Stimulated activated memory B cell treated with anti-CD40 and anti-IgM and Interleukin-4, amounts not matched to agents 10 μg/mL and 1 μg/mL and 100 μg/mL, for 72 hours (primary cell): ENCODE measurements at regions not wholly inside any gene's neighbourhood (a gene's known extent, or its start where the extent isn't known, plus 50 kb on each side); places are given as distances from the start of the nearest gene placed in this dataset.

Experiments
- ATAC-seq: fragments of 150-1000 bp; cut with Tn5 transposase; 2 replicates; pipeline ENCODE4 v1.10.0; 2021
- H3K27ac Mint-ChIP-seq: one replicate; pipeline ENCODE4 v1.8.0; 2022; ENCODE audit warnings: mild to moderate bottlenecking, mixed read lengths
- H3K27me3 Mint-ChIP-seq: one replicate; pipeline ENCODE4 v1.8.0; 2022; ENCODE audit warnings: mixed read lengths
- H3K36me3 Mint-ChIP-seq: one replicate; pipeline ENCODE4 v1.8.0; 2022; ENCODE audit warnings: mixed read lengths
- H3K4me1 Mint-ChIP-seq: one replicate; pipeline ENCODE4 v1.8.0; 2022; ENCODE audit warnings: mixed read lengths
- H3K4me3 Mint-ChIP-seq: one replicate; pipeline ENCODE4 v1.8.0; 2022; ENCODE audit warnings: mild to moderate bottlenecking, moderate library complexity, mixed read lengths
- H3K9me3 Mint-ChIP-seq: one replicate; pipeline ENCODE4 v1.8.0; 2022; ENCODE audit warnings: mixed read lengths

DNA sequence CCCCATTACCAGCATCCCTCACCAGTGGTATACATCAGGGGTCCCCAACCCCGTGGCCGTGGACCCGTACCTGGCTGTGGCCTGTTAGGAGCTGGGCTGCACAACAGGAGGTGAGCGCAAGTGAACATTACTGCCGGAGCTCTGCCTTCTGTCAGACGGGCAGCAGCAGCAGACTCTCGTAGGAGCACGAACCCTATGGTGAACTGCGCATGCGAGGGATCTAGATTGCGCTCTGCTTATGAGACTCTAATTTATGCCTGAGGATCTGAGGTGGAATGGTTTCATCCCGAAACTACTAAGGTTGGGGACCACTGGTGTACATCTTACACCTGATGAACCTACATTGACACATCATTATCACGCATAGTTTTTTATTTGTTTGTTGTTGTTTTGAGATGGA is 52.8 kb upstream of the DHX15 start:
- H3K9me3 Mint-ChIP-seq, result no peaks in the 10 kb centered on the region
- no peak overlapping the region for H3K27ac Mint-ChIP-seq
- H3K36me3 Mint-ChIP-seq, result no peaks in the 10 kb centered on the region
- H3K4me3 Mint-ChIP-seq, result no peak overlapping the region
- H3K27me3 Mint-ChIP-seq, result peaks cover 20% of the 10 kb centered on the region
- H3K4me1 Mint-ChIP-seq, result no peaks in the 10 kb centered on the region
- no peak for ATAC-seq

DNA sequence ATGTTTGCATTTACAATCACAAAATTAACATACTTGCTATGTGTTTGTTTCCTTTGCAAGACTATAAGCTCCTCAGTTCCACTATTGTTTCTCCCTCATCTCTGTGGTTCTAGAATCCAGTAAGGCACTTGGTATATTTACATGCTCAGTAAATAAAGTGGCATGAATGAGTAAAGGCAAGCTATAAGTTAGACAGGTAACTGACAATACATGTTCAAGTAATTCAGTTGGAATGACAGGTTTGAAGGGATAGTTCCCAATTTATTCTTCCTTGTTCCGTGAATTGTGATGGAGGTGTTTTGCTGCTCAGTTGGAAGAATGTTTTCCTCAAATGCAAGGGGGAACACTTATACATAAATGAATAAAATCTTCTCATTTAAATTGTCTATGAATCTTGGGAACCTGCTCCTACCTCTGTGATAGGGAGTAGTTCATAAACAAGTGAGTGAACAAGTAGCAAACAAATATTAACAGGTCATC is 54.1 kb upstream of the DHX15 start:
- peaks cover 13% of the 10 kb centered on the region for H3K27me3 Mint-ChIP-seq
- no peak overlapping the region for H3K4me3 Mint-ChIP-seq
- H3K36me3 Mint-ChIP-seq, result no peaks in the 10 kb centered on the region
- H3K4me1 Mint-ChIP-seq, result no peaks in the 10 kb centered on the region
- ATAC-seq, result no peak
- no peaks in the 10 kb centered on the region for H3K9me3 Mint-ChIP-seq
- H3K27ac Mint-ChIP-seq, result no peak overlapping the region

DNA sequence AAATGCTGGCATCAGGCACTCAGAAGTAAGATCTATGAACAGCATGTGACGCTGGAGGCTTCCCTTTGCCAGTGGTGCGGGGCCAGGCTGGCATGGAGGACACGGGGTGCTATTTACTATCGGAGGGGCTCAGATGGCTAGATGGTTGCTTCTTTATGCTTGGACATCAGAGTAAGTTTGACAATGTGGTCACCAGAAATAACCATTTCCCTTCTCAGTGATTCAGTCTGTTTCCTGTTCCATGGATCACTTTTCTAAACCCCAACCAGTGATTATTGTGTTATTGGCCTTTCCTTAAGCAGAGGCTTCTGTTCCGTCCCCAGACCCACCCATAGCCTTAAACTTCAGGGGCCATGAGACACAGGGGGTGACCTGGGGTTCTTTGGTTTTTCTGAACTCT is 55.4 kb upstream of the DHX15 start:
- H3K4me1 Mint-ChIP-seq, result no peaks in the 10 kb centered on the region
- H3K27me3 Mint-ChIP-seq, result peaks cover 24% of the 10 kb centered on the region
- H3K9me3 Mint-ChIP-seq, result no peaks in the 10 kb centered on the region
- ATAC-seq, result no peak
- no peak overlapping the region for H3K4me3 Mint-ChIP-seq
- no peak overlapping the region for H3K27ac Mint-ChIP-seq
- H3K36me3 Mint-ChIP-seq, result no peaks in the 10 kb centered on the region

DNA sequence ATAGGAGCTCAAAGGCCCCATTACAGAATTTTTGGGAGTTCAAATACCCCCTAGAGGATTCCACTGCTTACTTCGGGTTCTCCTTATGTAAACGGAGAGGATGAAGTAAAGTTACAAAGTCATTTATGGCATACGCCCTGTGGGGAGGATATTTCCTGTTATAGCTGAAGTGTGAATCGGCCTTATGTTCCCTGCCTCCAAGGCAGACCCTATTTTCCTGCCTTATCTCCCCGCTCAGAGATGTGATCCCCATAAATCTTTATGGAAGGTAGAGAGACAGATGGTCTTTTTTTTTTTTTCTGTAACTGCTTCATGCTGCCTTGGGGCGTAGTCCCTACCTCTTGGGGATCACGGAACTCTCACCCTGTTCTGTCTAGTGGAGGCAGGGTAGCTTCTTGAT is 56.0 kb upstream of the DHX15 start:
- H3K4me1 Mint-ChIP-seq, result no peaks in the 10 kb centered on the region
- peaks cover 28% of the 10 kb centered on the region for H3K27me3 Mint-ChIP-seq
- no peak overlapping the region for H3K4me3 Mint-ChIP-seq
- no peak overlapping the region for H3K27ac Mint-ChIP-seq
- no peak for ATAC-seq
- no peaks in the 10 kb centered on the region for H3K9me3 Mint-ChIP-seq
- H3K36me3 Mint-ChIP-seq, result no peaks in the 10 kb centered on the region

DNA sequence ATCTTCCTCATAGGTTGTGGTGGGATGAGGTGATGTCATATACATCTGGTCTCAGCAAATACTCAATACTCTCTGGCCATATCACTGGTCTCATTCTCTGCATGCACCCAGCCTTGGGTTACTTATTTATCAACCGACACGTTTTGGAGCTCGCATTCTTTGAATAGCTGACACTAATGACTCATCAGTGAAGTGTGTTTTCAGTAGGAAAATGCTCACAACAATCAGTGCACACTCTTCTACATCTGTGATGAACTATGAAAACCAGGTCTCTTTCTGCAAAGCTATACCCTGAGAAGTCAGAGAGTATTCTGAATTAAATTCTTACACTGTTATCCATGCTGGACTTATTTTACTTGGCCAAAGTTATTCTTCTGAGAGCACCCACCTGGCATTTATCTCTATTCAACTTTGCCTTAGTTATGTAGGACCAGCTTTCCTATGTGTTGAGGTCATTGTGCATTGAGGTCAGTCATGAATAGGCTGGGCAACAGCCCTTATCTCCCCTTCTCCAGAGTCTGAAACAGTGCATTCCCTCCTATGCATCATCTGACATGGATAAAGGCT is 58.7 kb upstream of the DHX15 start:
- H3K4me1 Mint-ChIP-seq, result no peaks in the 10 kb centered on the region
- no peak for ATAC-seq
- H3K27ac Mint-ChIP-seq, result no peak overlapping the region
- H3K36me3 Mint-ChIP-seq, result no peaks in the 10 kb centered on the region
- no peaks in the 10 kb centered on the region for H3K9me3 Mint-ChIP-seq
- no peak overlapping the region for H3K4me3 Mint-ChIP-seq
- peaks cover 28% of the 10 kb centered on the region for H3K27me3 Mint-ChIP-seq

DNA sequence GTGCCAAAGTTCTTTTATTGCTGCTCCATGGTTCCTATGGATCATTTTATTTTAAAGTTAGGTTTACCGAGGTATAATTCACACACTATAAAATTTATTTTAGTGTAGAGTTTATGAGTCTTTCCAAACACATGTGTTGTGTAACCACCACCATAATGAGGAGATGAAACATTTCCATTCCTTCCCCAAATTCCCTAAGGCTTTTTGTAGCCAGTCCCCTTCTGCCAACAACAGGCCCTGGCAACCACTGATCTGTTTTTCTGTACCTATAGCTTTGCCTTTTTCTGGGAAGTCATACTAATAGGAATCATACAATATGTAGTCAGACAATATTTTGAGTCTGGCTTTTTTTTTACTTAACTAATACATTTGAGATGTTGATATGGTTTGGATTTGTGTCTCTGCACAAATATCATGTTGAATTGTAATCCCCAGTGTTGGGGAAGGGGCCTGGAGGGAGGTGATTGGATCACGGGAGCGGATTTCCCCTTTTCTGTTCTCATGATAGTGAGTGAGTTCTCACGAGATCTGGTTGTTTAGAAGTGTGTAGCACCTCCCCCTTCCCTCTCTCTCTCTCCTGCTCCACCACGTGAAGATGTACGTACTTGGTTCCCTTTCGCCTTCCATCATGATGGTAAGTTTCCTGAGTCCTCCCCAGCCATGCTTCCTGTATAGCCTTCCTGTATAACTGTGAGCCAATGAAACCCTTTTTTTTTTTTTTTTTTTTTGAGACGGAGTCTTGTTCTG is 59.6 kb upstream of the DHX15 start:
- Mint-ChIP-seq H3K27me3 (peaks cover 28% of the 10 kb centered on the region), H3K4me1 (no peaks in the 10 kb centered on the region), H3K9me3 (no peaks in the 10 kb centered on the region), H3K27ac (no peak overlapping the region), H3K4me3 (no peak overlapping the region), H3K36me3 (no peaks in the 10 kb centered on the region)
- ATAC-seq, result no peak

DNA sequence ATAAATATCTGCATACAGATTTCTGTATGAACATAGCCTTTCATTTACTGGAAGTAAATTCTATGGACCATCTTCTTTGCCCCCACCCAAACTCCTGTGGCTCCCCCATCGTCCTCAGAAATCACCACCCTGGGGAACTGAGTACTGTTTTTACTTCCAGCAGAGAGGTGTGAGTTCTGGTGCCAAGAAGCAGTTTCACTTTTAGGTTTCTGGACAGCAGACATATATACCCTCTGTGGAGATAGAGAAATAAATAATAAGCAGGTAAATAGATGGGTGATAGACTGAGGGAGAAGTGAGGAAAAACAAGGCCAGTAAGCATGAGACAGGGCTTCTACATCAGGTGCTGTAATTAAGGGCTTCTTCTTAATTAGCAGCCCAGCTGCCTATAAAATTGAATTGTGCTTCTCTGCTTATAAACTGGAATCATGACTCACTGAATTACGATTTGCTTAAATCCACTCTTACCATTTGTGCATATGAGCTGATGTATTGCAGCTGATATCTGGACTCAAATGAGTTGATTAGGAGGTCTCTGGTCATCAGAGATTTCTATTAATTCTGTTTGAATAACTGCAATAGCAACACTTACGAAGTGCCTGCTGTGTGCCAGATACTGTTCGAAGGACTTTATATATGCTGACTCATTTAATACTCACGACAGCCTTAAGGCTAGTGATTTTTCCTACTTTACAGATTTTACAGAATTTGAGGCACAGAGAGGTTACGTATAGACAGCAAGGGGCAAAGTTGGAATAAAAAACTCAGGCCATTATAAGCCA is 60.8 kb upstream of the DHX15 start:
- no peaks in the 10 kb centered on the region for H3K4me1 Mint-ChIP-seq
- no peaks in the 10 kb centered on the region for H3K36me3 Mint-ChIP-seq
- H3K4me3 Mint-ChIP-seq, result no peak overlapping the region
- no peak overlapping the region for H3K27ac Mint-ChIP-seq
- H3K9me3 Mint-ChIP-seq, result no peaks in the 10 kb centered on the region
- peaks cover 24% of the 10 kb centered on the region for H3K27me3 Mint-ChIP-seq
- ATAC-seq, result no peak

- H3K27ac Mint-ChIP-seq, result no peak overlapping the region
- no peaks in the 10 kb centered on the region for H3K4me1 Mint-ChIP-seq
- no peak overlapping the region for H3K4me3 Mint-ChIP-seq
- ATAC-seq, result no peak
- H3K36me3 Mint-ChIP-seq, result no peaks in the 10 kb centered on the region
- H3K27me3 Mint-ChIP-seq, result peaks cover 25% of the 10 kb centered on the region
- H3K9me3 Mint-ChIP-seq, result no peaks in the 10 kb centered on the region
Observed at GRCh38 chr4:24645765-24646550, 61.6 kb upstream of the DHX15 start.

DNA sequence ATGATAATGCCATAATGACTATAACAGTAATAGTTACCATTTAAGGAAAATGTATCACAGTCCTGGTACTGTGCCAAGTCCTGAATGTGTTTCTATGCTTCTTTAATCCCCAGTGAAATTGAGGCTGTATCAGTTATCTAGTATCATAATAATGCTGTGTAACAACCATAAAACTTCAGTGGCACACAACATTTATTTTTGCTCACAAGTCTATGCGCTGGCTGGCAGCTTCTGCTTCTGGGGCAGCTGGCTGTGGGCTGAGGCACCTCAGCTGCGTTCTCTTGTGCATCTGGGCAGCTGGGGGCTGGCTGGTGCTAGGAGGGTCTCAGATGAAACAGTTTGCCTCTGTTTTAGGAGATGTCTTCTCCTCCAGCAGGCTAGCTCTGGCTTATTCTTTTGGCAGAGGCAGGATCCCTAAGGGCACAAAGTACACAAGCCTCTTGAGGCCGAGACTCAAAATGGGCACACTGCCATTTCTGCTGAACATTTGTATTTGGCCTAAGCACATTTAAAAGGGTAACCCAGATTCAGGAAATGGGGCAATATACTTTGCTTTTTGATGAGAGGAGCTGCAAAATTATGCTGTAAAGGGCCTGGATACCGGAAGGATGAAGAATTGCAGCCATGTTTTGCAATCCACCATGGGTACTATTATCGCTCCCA is 62.6 kb upstream of the DHX15 start:
- no peaks in the 10 kb centered on the region for H3K9me3 Mint-ChIP-seq
- H3K4me1 Mint-ChIP-seq, result no peaks in the 10 kb centered on the region
- H3K4me3 Mint-ChIP-seq, result no peak overlapping the region
- no peaks in the 10 kb centered on the region for H3K36me3 Mint-ChIP-seq
- no peak for ATAC-seq
- H3K27ac Mint-ChIP-seq, result no peak overlapping the region
- peaks cover 35% of the 10 kb centered on the region for H3K27me3 Mint-ChIP-seq

DNA sequence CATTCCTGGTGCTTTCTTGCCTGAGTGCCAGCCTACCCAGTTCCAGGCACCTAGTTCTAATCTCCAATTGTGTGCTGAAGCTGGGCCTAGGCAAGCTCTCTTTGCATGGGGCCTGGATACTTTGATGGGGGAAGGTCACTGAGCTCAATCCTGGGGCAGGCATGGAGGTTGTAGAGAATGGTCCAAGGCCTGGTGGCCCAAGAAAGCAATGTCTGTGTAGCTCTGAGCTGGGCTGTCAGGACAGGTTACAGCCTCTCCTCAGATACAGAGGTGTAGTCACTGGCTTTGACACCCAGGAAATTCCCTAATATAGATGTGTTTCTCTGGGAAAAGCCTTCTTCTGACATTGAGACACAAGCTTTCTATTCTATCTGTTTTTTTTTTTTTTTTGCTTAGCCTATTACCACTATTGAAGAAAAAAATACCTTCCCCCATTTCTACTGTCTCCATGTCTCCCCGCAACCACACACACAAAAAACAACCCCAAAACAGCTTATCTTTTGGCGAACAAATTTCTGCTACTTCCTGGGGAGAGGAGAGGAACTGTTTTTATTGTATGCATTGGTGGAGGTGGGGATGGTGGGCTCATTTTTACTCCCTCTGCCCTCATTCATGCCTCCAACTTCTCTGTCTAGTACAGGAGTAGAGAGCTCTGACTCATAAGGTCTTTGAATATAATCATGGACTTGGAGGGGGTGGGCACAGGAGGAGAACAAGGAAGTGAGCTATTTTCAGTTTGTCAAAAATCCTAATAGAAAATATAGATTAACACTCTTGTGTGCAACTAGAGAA is 66.7 kb upstream of the DHX15 start:
- peak; percentile 40 for ATAC-seq
- Mint-ChIP-seq H3K27me3 (peaks cover 42% of the 10 kb centered on the region), H3K27ac (no peak overlapping the region), H3K4me3 (no peak overlapping the region), H3K9me3 (no peaks in the 10 kb centered on the region), H3K36me3 (no peaks in the 10 kb centered on the region), H3K4me1 (no peaks in the 10 kb centered on the region)

- peaks cover 61% of the 10 kb centered on the region for H3K27me3 Mint-ChIP-seq
- peaks cover 2% of the 10 kb centered on the region for H3K9me3 Mint-ChIP-seq
- peaks cover 13% of the 10 kb centered on the region for H3K4me1 Mint-ChIP-seq
- H3K4me3 Mint-ChIP-seq, result no peak overlapping the region
- H3K27ac Mint-ChIP-seq, result no peak overlapping the region
- ATAC-seq, result no peak
- no peaks in the 10 kb centered on the region for H3K36me3 Mint-ChIP-seq
Observed at GRCh38 chr4:24655326-24655725, 71.0 kb upstream of the DHX15 start.

DNA sequence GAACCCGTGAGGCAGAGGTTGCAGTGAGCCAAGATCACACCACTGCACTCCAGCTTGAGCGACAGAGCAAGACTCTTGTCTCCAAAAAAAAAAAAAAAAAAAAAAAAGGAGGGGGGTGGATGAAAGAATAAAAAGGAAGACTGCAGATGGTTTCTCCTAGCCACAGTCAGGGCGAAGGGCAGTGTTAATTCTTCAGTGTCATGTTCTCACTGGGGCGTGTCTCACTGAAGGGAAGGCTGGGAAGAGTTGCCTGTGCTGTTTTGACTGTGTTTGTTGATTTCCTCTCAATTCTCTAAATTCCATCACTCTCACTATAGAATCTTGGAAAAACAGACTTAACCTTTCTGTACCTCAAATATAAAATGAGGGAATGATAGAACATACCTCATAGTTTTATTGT is 71.6 kb upstream of the DHX15 start:
- Mint-ChIP-seq H3K4me1 (peaks cover 13% of the 10 kb centered on the region), H3K36me3 (no peaks in the 10 kb centered on the region), H3K27me3 (peaks cover 55% of the 10 kb centered on the region)

DNA sequence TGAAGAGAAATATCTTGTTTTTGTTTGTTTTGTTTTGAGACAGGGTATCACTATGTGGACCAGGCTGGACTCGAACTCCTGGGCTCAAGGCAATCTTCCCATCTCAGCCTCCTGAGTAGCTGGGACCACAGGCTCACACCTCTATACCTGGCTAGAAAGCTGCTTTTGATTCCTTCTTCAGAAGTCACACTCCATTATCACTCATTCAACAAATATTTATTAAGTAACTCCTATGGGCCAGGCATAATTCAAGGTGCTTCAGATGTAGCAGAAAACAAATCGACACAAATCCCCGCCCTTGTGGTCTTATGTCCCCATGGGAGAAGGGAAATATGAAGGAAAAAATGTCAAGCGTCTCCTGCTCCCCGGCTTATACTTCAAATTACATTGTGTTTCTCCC is 72.6 kb upstream of the DHX15 start:
- H3K4me1 Mint-ChIP-seq, result peaks cover 13% of the 10 kb centered on the region
- ATAC-seq, result no peak

More for the DNA sequence above, 71.6 kb upstream of the DHX15 start:
- no peak overlapping the region for H3K27ac Mint-ChIP-seq
- H3K4me3 Mint-ChIP-seq, result no peak overlapping the region
- H3K9me3 Mint-ChIP-seq, result peaks cover 2% of the 10 kb centered on the region
- no peak for ATAC-seq

More for the DNA sequence above, 72.6 kb upstream of the DHX15 start:
- Mint-ChIP-seq H3K9me3 (peaks cover 2% of the 10 kb centered on the region), H3K27ac (no peak overlapping the region), H3K36me3 (no peaks in the 10 kb centered on the region), H3K27me3 (peaks cover 45% of the 10 kb centered on the region), H3K4me3 (no peak overlapping the region)
